ENCODE measurements at regions not wholly inside any gene's neighbourhood (a gene's known extent, or its start where the extent isn't known, plus 50 kb on each side); places are given as distances from the start of the nearest gene placed in this dataset.
"Not testable (repeated sequence)": the region's sequence is repeated elsewhere in the genome, so short reads cannot be mapped to it uniquely, and the experiment has no call there.

GRCh38 chr16:51544851-51545467 is 393.9 kb upstream of the SALL1 start:
- Mint-ChIP-seq H3K27me3 (no peaks in the 10 kb centered on the region), H3K36me3 (no peaks in the 10 kb centered on the region), H3K4me1 (no peaks in the 10 kb centered on the region), H3K27ac (no peak overlapping the region), H3K4me3 (no peak overlapping the region), H3K9me3 (peaks cover 2% of the 10 kb centered on the region)
- no peak for DNase-seq

GRCh38 chr16:51543971-51544370 is 392.9 kb upstream of the SALL1 start:
- H3K27me3 Mint-ChIP-seq = no peaks in the 10 kb centered on the region
- H3K4me3 Mint-ChIP-seq = no peak overlapping the region
- no peaks in the 10 kb centered on the region for H3K36me3 Mint-ChIP-seq
- DNase-seq = no peak
- no peaks in the 10 kb centered on the region for H3K9me3 Mint-ChIP-seq
- H3K4me1 Mint-ChIP-seq = no peaks in the 10 kb centered on the region
- H3K27ac Mint-ChIP-seq = no peak overlapping the region

GRCh38 chr16:51542981-51543815 is 392.1 kb upstream of the SALL1 start:
- no peaks in the 10 kb centered on the region for H3K4me1 Mint-ChIP-seq
- H3K27ac Mint-ChIP-seq = no peak overlapping the region
- DNase-seq = no peak
- H3K9me3 Mint-ChIP-seq = no peaks in the 10 kb centered on the region
- H3K36me3 Mint-ChIP-seq = no peaks in the 10 kb centered on the region
- no peak overlapping the region for H3K4me3 Mint-ChIP-seq
- no peaks in the 10 kb centered on the region for H3K27me3 Mint-ChIP-seq

- H3K27ac Mint-ChIP-seq = no peak overlapping the region
- H3K27me3 Mint-ChIP-seq = no peaks in the 10 kb centered on the region
- no peak overlapping the region for H3K4me3 Mint-ChIP-seq
- no peaks in the 10 kb centered on the region for H3K9me3 Mint-ChIP-seq
- no peaks in the 10 kb centered on the region for H3K4me1 Mint-ChIP-seq
- DNase-seq = no peak
- no peaks in the 10 kb centered on the region for H3K36me3 Mint-ChIP-seq
Observed at GRCh38 chr16:51540259-51540658, 389.2 kb upstream of the SALL1 start.

- Mint-ChIP-seq H3K27me3 (no peaks in the 10 kb centered on the region), H3K4me3 (no peak overlapping the region), H3K36me3 (no peaks in the 10 kb centered on the region), H3K4me1 (no peaks in the 10 kb centered on the region), H3K27ac (no peak overlapping the region), H3K9me3 (no peaks in the 10 kb centered on the region)
- DNase-seq = no peak
Observed at GRCh38 chr16:51538707-51539498, 387.8 kb upstream of the SALL1 start.

- H3K9me3 Mint-ChIP-seq = no peaks in the 10 kb centered on the region
- H3K4me3 Mint-ChIP-seq = no peak overlapping the region
- H3K4me1 Mint-ChIP-seq = no peaks in the 10 kb centered on the region
- no peaks in the 10 kb centered on the region for H3K36me3 Mint-ChIP-seq
- no peak overlapping the region for H3K27ac Mint-ChIP-seq
- DNase-seq = no peak
- H3K27me3 Mint-ChIP-seq = no peaks in the 10 kb centered on the region
Observed at GRCh38 chr16:51535591-51535990, 384.5 kb upstream of the SALL1 start.

- Mint-ChIP-seq H3K4me3 (no peak overlapping the region), H3K9me3 (peaks cover 3% of the 10 kb centered on the region), H3K27me3 (no peaks in the 10 kb centered on the region), H3K36me3 (no peaks in the 10 kb centered on the region), H3K27ac (no peak overlapping the region), H3K4me1 (no peaks in the 10 kb centered on the region)
- no peak for DNase-seq
Observed at GRCh38 chr16:51532551-51532950, 381.5 kb upstream of the SALL1 start.

- H3K9me3 Mint-ChIP-seq = peaks cover 6% of the 10 kb centered on the region
- H3K27me3 Mint-ChIP-seq = no peaks in the 10 kb centered on the region
- no peaks in the 10 kb centered on the region for H3K4me1 Mint-ChIP-seq
- no peak overlapping the region for H3K4me3 Mint-ChIP-seq
- no peak for DNase-seq
- H3K36me3 Mint-ChIP-seq = no peaks in the 10 kb centered on the region
- H3K27ac Mint-ChIP-seq = no peak overlapping the region
Observed at GRCh38 chr16:51531271-51531670, 380.2 kb upstream of the SALL1 start.

- H3K4me1 Mint-ChIP-seq = no peaks in the 10 kb centered on the region
- H3K27me3 Mint-ChIP-seq = no peaks in the 10 kb centered on the region
- H3K27ac Mint-ChIP-seq = no peak overlapping the region
- H3K4me3 Mint-ChIP-seq = no peak overlapping the region
- no peaks in the 10 kb centered on the region for H3K36me3 Mint-ChIP-seq
- no peak for DNase-seq
- peaks cover 11% of the 10 kb centered on the region for H3K9me3 Mint-ChIP-seq
Observed at GRCh38 chr16:51527349-51527748, 376.3 kb upstream of the SALL1 start.

- no peaks in the 10 kb centered on the region for H3K4me1 Mint-ChIP-seq
Observed at GRCh38 chr16:51526621-51527020, 375.6 kb upstream of the SALL1 start.

GRCh38 chr16:51524555-51525373 is 373.7 kb upstream of the SALL1 start:
- Mint-ChIP-seq H3K27me3 (no peaks in the 10 kb centered on the region), H3K4me1 (no peaks in the 10 kb centered on the region), H3K36me3 (no peaks in the 10 kb centered on the region), H3K4me3 (no peak overlapping the region), H3K27ac (no peak overlapping the region), H3K9me3 (peaks cover 23% of the 10 kb centered on the region)
- DNase-seq = no peak

More at GRCh38 chr16:51526621-51527020, 375.6 kb upstream of the SALL1 start:
- no peak overlapping the region for H3K27ac Mint-ChIP-seq
- no peaks in the 10 kb centered on the region for H3K27me3 Mint-ChIP-seq
- peaks cover 18% of the 10 kb centered on the region for H3K9me3 Mint-ChIP-seq
- no peaks in the 10 kb centered on the region for H3K36me3 Mint-ChIP-seq
- H3K4me3 Mint-ChIP-seq = no peak overlapping the region
- DNase-seq = no peak

GRCh38 chr16:51524070-51524469 is 373.0 kb upstream of the SALL1 start:
- no peaks in the 10 kb centered on the region for H3K27me3 Mint-ChIP-seq
- no peaks in the 10 kb centered on the region for H3K4me1 Mint-ChIP-seq
- peaks cover 28% of the 10 kb centered on the region for H3K9me3 Mint-ChIP-seq
- no peak for DNase-seq
- H3K36me3 Mint-ChIP-seq = no peaks in the 10 kb centered on the region
- H3K4me3 Mint-ChIP-seq = no peak overlapping the region
- no peak overlapping the region for H3K27ac Mint-ChIP-seq

GRCh38 chr16:51523400-51523799 is 372.3 kb upstream of the SALL1 start:
- Mint-ChIP-seq H3K4me3 (no peak overlapping the region), H3K36me3 (no peaks in the 10 kb centered on the region), H3K27me3 (no peaks in the 10 kb centered on the region), H3K27ac (no peak overlapping the region), H3K9me3 (peaks cover 31% of the 10 kb centered on the region), H3K4me1 (no peaks in the 10 kb centered on the region)
- no peak for DNase-seq

GRCh38 chr16:51522902-51523301 is 371.8 kb upstream of the SALL1 start:
- Mint-ChIP-seq H3K9me3 (peaks cover 31% of the 10 kb centered on the region), H3K4me3 (no peak overlapping the region), H3K27ac (no peak overlapping the region), H3K4me1 (no peaks in the 10 kb centered on the region), H3K36me3 (no peaks in the 10 kb centered on the region), H3K27me3 (no peaks in the 10 kb centered on the region)
- DNase-seq = no peak

- not testable (repeated sequence) for DNase-seq, H3K36me3 Mint-ChIP-seq, H3K27ac Mint-ChIP-seq, H3K4me1 Mint-ChIP-seq, H3K4me3 Mint-ChIP-seq, H3K27me3 Mint-ChIP-seq
- peaks cover 19% of the 10 kb centered on the region for H3K9me3 Mint-ChIP-seq
Observed at GRCh38 chr16:51516960-51517359, 365.9 kb upstream of the SALL1 start.

Measured in activated naive CD8-positive, alpha-beta T cell treated with anti-CD3 and anti-CD28 coated beads for 36 hours (primary cell).